RCC 7860 (cell line): ENCODE measurements at regions not wholly inside any gene's neighbourhood (a gene's known extent, or its start where the extent isn't known, plus 50 kb on each side); places are given as distances from the start of the nearest gene placed in this dataset.

Source experiments
- DNase-seq: peaks from one replicate; pipeline ENCODE4 v3.0.0-alpha.2; 2015; ENCODE audit warnings: low spot score
- FAIRE-seq: peaks from 2 replicates; lab custom pipeline; 2012; peaks lifted over from hg19 to GRCh38; lab: Jason Lieb, UNC

GRCh38 chr16:6625606-6626005 lies 707.0 kb upstream of the RBFOX1 start:
- no peak for DNase-seq
- no peak for FAIRE-seq

DNA sequence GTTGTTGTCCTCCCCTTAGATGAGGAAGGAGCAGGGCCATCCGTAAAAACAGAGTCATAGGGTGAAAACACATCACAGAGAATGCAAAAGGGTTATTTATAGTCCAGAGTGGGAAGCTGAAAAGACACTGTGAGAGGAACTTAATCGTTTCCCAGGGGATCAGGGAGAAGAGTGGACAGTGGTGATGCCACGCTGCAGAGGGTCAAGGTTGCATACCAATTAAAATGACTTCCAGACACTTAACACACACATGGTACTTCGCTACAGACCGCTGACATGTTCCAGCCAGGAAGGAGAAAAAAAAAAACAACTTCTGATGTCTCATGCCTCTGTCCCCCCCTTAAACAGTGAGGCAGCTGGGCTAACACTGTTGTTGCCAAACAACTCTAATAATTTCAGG lies 713.8 kb upstream of the RBFOX1 start:
- no peak for DNase-seq
- FAIRE-seq = no peak

DNA sequence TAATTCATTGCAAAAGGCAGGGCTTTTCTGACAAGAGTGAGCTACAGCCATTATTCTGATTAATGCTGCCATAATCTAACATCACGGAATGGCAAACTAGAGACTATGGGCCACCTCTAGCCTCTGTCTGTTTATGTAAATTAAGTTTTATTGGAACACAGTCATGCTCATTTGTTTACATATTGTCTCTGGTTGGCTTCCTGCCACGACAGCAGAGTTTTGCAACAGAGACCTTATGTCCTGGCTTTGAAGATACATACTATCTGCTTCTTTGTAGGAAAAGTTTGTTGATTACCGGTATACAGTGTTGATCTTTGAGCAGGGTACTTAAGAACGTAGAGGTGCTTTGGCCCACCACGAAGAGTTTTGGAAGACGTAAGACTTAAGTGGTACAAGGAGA lies 715.9 kb upstream of the RBFOX1 start:
- no peak for DNase-seq
- FAIRE-seq = no peak

DNA sequence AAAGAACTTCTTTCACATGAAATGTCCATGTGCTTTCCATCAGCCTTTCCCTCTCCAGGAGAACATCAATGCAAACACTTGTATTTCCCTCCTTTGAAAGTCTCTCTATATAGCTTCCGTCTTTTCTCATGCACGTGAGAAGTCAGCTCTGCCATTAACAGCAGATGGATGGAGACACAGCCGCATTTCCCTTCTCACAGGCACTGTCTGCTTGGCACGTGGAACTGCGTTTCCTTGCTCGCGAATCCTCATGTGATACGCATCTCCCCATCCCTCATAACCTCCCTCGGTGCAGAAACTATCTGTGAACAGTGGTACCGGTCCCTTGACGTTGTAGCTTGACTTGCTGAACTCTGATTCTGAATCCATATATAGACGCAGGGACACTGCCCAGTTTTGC lies 717.0 kb upstream of the RBFOX1 start:
- DNase-seq (no peak), FAIRE-seq (no peak)

GRCh38 chr16:6611535-6611934 lies 721.1 kb upstream of the RBFOX1 start:
- no peak for DNase-seq

GRCh38 chr16:6605490-6605889 lies 727.2 kb upstream of the RBFOX1 start:
- no peak for FAIRE-seq

More at GRCh38 chr16:6611535-6611934, 721.1 kb upstream of the RBFOX1 start:
- FAIRE-seq = no peak

GRCh38 chr16:6603780-6604325 lies 728.8 kb upstream of the RBFOX1 start:
- DNase-seq (no peak), FAIRE-seq (no peak)

More at GRCh38 chr16:6605490-6605889, 727.2 kb upstream of the RBFOX1 start:
- DNase-seq = no peak

GRCh38 chr16:6602405-6602804 lies 730.2 kb upstream of the RBFOX1 start:
- DNase-seq (no peak), FAIRE-seq (no peak)

DNA sequence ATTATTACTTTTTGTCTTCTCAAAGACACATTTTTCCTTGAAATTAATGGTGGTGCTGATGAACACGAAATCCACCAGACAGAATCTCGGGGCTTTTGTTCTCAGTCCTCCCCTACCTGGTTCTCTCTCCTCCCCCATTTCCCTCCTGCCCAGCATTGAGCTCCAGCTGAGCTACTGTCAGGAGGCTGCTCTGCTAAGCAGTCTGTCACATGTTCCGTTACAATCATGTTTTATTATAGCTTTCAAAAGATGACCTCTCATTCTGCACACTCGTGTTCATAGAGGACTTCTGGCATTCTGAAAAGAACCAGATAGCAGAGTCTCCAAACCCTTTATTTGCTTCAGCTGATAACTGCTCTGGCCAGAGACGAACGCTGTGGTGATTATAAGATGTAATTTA lies 732.5 kb upstream of the RBFOX1 start:
- FAIRE-seq = no peak
- no peak for DNase-seq

DNA sequence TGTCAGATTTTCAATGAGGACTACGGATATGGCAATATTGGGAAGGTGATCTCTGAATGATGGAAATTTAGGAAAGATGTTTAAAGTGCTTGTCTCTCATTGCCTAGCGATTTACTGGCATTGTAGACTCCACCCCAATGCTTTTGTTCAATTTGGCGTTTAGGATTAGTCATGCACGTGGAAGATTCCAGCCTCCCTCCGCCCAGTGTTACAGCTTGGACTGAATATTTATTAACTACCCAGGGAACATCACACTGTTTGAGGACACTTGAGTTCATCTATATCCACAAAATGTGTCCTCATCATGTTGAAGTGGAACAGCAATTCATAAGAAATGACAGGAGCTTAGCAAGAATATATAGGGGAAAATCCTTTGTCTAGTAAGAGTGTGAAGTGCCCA lies 738.8 kb upstream of the RBFOX1 start:
- no peak for FAIRE-seq
- no peak for DNase-seq

DNA sequence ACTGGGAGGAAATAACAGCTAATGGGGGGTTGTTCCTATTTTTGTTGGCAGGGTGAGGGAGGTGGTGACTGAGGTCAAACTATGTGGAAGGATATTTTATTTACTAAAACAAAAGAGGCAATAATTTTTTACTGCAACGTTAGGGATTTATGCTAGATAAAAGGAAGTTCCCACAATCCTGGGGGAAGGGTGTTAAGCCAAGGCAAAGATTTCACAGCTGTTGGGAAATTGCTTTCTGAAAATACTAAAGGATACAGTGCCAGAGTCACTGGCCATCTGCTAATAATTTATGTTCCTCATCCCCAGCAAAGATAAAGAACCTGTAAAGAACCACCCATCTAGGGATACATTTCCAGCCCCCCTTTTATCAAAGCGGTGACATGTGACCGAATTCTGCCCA lies 756.0 kb upstream of the RBFOX1 start:
- DNase-seq (no peak), FAIRE-seq (no peak)

- no peak for FAIRE-seq
- DNase-seq = no peak
These were observed 756.5 kb upstream of the RBFOX1 start for GRCh38 chr16:6576113-6576512.

DNA sequence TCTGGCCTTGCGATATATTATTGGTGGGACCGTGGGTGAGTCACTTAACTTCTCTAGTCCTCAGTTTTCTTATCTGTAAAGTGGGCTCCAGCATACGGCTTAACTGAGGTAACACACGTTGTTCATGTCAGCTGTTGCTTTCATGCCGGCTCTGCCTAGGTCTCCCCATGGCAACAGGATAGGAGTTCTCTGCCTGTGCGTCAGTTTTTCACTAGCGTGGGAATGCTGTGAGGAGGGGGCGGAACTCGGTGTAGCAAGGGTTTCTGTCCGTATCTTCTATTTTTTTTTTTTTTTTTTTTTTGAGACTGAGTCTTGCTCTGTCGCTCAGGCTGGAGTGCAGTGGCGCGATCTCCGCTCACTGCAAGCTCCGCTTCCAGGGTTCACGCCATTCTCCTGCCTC lies 758.5 kb upstream of the RBFOX1 start:
- FAIRE-seq (no peak), DNase-seq (no peak)

GRCh38 chr16:6573577-6573976 lies 759.1 kb upstream of the RBFOX1 start:
- FAIRE-seq = no peak

DNA sequence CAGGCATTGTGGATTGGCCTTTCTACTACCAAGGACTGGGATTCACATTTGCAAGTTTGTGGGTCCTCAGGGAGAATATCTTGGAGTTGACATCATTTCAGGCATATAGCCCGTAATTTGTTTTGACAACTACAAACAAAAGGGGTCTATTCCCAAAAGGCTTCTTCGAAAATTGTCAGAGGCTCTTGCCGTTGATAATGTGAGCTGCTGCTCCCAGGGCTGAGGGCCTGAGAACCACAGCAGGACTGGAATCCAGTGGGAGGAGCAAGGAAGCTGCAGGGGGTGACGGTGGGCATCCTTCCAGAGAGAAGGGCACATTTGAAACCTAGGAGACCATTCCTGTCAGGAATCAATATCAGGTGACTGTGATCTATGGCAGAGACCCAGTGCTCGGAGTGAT lies 761.6 kb upstream of the RBFOX1 start:
- no peak for DNase-seq
- FAIRE-seq = no peak

More at GRCh38 chr16:6573577-6573976, 759.1 kb upstream of the RBFOX1 start:
- DNase-seq = no peak

- DNase-seq (no peak), FAIRE-seq (no peak)
These were observed 762.1 kb upstream of the RBFOX1 start for GRCh38 chr16:6570530-6570929.

DNA sequence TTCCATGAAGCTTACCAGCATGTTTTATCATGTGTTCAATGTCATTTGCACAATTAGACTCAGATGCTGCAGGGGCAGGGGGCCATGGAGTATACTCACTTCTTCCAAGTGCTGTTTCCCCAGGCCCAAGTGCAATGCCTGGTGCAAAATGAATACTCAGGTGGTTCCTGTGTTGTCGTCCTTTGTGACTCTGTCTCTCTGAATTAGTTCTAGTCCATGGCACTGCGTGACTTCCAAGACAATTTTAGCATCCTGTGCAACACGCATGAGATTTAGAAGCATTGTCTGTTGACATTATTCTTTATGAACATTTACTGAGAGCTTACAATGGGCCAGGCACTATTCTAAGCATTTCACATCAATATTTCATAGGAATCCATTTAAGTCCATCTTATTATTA lies 769.7 kb upstream of the RBFOX1 start:
- FAIRE-seq (no peak), DNase-seq (no peak)

DNA sequence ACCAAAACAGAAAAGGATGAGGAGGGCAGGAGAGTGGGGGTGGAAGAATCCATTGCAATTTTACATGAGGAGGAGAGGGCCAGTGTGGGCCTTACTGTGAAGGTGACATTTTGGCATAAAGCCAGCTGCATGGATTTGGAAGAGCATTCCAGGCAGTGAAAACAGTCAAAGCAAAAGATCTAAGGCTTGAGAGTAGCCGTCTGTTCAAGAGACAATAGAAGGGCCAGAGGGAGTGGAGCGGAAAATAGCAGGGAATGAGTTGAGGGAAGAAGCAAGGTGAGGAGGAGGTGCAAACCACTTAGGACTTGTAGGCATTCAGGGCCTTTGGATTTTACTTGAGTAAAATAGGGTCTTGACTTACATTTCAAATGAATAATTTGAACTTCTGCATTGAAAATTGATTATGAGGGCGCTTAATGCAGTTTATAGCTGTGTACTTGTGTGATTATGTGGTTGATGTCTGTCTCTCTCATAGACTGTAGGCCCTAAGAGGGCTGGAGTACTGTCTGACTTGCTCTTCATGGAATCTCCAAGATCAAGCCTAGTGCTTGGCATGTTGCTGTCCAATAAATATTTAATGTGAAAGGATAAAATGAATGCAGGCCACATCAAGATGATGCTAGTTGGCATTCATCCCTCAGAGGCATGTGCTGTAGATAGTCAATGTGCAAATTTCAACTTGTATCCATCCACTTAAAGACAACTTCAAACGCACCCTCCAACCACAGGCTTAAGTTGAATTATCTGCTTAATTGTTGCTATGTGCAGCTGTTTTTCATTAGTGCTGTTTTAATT lies 772.1 kb upstream of the RBFOX1 start:
- DNase-seq = no peak
- no peak for FAIRE-seq

GRCh38 chr16:6558661-6559060 lies 774.0 kb upstream of the RBFOX1 start:
- FAIRE-seq (no peak), DNase-seq (no peak)

- no peak for DNase-seq
These were observed 774.5 kb upstream of the RBFOX1 start for GRCh38 chr16:6558126-6558525.

DNA sequence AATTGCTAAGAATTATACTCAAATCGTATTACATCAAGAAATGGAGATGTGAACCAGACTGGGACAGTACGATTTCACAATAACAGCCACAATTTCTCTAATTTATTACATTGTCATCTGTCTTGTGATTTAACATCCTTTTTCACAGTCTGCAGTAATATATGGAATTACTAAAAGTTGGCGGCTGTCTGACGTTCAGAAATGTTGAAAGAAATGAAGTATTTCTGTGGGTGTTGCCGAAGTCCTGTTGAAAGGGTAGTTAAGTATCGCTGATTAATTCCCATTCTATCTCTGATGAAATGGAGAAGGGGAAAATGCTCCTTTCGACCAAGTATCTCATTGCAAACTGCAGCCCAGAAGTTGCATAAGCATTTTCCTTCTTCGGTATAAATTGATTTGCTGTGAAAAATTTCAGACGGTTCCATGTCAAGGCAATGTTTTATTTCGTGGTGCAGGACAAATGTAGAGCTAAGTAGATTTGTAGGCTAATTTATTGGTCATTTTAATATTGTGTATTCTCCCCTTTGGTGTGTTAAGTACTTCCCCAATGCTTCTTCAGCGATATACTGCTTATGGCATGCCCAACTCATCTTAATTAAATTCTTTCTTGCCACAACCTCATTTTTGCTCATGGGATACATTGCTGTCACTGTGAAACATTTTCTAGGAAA lies 775.2 kb upstream of the RBFOX1 start:
- DNase-seq (no peak), FAIRE-seq (no peak)

More at GRCh38 chr16:6558126-6558525, 774.5 kb upstream of the RBFOX1 start:
- FAIRE-seq = no peak

- DNase-seq = no peak
- FAIRE-seq = no peak
These were observed 783.2 kb upstream of the RBFOX1 start for GRCh38 chr16:6549415-6549814.
